HG02571 (cell line): ENCODE measurements at regions not wholly inside any gene's neighbourhood (a gene's known extent, or its start where the extent isn't known, plus 50 kb on each side); places are given as distances from the start of the nearest gene placed in this dataset.

Experiments
- ATAC-seq: cut with Tn5 transposase; IDR thresholded peaks from one replicate; pipeline ENCODE4 v1.9.1; 2021; ENCODE audit warnings: mild to moderate bottlenecking, moderate library complexity; ENCODE audit not compliant: unreplicated experiment

DNA sequence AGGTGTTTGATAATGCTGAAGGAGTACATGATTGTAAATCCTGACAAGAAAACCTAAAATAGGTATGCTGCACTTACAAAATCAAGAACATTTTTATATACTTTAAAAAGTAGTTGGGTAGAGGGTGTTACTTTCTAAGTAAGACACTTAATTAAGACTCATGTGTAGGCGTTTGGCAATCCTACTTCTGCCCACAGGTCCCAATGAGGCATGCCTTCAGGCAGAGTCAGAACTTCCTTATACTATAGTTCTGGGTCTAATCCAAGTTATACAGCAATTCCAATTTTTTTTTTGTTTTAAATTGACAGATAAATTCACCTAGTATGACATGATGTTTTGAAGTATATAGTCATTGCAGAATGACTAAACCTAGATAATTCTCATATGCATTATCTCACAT lies 1188.5 kb upstream of the PHF14 start:
- no peak for ATAC-seq

DNA sequence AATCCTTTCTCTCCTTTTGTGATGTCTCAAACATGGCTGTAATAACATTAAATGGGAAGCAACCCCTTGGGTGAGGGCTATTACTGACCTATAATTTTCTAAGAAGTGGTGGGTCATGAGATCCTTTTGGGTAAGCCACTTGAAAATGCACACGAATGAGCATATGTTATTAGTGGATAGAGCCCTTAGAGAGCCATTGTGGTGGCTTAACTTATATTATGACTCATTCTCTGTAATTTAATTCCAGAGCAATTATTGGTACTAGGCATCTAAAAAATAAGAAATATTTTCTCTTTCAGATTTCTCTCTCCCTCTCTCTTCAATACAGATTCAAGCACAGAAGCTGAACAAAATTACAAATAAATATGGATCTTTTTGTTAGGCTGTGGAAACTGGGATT lies 1177.4 kb upstream of the PHF14 start:
- no peak for ATAC-seq

GRCh38 chr7:9822458-9823290 lies 1151.0 kb upstream of the PHF14 start:
- no peak for ATAC-seq

DNA sequence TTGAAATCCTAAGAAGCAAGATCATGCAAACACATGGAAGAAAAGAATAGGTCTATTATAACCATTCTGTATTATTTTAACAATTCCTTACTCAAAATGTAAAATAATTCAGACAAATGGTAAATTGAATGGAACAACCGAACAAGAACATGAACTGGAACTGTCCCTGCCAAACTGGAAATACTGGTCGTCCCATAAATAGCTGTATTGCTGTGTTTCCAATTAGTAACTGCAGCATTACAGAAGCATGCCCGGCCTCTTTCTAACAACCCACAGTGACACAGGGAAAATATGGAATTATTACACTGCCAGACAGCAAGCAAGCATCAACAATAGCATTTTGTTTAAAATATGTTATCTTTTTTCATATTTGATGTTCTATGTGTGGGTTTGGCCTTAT lies 1138.5 kb upstream of the PHF14 start:
- no peak for ATAC-seq

- no peak for ATAC-seq
These were observed 1137.0 kb upstream of the PHF14 start for GRCh38 chr7:9836671-9837070.

GRCh38 chr7:9842301-9842700 lies 1131.4 kb upstream of the PHF14 start:
- ATAC-seq, result no peak

DNA sequence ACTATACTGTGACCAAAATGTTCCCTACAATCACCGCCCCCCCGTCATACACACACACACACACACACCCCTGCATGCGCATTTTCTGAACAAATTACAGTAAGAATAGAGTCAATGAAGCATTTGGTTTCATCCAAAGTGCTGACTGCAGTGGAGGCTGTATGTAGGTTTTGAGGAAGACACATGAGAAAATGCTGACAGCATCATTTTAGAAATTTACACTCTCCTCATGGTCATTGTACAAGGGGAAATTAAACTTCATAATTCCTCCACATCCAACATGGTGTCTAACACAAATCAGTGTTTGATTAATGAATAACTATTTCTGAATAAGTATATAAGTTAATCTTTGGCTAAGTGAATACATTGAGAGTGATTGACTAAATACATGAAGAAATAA lies 1126.8 kb upstream of the PHF14 start:
- no peak for ATAC-seq

DNA sequence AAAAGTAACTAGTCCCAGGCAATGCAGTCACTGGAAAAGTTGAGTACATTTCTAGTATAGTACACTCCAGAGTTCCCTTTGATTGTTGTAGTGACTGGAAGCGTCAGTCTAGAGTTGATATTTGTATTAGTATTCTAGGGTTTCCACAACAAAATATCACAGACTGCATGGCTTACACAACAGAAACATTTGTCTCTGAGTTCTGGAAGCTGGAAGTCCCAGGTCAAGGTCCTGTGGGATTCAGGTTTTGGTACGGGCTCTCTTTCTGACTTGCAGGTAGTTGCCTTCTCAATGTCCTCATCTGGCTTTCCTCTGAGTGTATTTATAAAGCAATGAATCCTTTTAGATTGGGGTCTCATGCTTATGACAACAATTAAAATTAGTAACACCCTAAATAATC lies 1119.1 kb upstream of the PHF14 start:
- ATAC-seq, result no peak

DNA sequence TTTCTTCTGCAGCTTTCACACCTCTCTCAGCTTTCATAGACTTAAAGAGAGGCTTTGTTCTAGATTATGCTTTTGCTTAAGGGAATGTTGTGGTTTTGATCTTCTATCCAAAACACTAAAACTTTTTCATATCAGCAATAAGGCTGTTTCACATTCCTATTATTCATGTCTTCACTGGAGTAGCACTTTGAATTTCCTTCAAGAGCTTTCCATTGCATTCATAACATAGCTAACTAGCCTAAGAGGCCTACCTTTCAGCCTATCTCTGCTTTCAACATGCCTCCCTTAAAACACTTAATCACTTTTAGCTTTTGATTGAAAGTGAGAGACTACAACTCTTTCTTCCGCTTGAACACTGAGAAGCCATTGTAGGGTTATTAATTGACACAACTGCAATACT lies 1117.0 kb upstream of the PHF14 start:
- no peak for ATAC-seq

GRCh38 chr7:9863545-9863944 lies 1110.1 kb upstream of the PHF14 start:
- no peak for ATAC-seq

DNA sequence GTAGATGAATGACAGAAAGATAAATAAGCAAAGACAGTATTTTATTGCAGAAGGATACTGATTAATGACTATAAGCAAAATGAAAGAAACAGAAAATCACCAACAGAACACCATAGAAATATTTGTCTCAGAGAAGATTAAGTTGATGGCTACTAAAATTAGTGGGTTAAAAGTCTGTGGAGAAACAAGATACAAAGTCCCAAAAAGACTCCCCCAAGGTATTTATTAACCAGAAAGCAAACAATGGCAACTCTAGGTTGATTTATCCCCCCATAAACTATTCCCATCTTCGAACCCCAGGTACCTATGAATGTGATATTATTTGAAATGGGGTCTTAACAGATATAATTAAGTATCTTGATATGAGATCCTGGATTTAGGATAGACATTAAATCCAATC lies 1104.5 kb upstream of the PHF14 start:
- no peak for ATAC-seq

DNA sequence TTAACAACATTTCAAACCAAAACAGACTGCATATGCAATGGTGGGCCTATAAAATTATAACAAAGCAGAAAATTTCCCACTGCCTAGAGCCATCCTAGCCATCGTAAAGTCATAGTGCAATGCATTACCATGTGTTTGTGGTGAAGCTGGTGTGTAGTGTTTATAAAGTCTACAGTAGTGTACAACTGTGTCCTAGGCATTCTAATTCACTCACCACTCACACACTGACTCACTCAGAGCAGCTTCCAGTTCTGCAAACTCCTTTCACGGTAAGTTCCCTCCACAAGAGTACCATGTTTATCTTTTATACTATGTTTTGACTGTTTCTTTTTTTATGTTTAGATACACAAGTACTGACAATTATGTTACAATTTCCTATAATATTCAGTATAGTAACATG lies 1104.1 kb upstream of the PHF14 start:
- no peak for ATAC-seq

DNA sequence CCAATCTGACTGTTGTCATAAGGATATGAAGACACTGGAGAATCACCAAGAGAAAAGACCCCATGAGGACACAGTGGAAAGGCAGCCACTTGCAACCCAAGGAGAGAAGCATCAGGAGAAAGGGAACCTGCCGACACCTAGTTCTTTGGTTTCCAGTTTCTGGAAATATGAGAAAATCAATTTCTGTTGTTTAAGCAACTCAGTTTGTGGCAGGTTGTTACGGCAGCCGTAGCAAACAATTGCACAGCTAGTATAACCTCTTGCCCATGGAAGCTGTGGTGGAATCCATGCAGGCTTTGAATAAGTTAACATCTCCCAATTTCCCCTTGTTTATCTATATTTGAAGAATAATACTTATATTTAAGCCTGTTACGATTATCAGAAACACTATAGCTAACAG lies 1103.0 kb upstream of the PHF14 start:
- ATAC-seq, result no peak

- no peak for ATAC-seq
These were observed 1099.5 kb upstream of the PHF14 start for GRCh38 chr7:9874182-9874581.

GRCh38 chr7:9876053-9876452 lies 1097.6 kb upstream of the PHF14 start:
- ATAC-seq, result no peak

GRCh38 chr7:9889554-9889953 lies 1084.1 kb upstream of the PHF14 start:
- ATAC-seq, result no peak

DNA sequence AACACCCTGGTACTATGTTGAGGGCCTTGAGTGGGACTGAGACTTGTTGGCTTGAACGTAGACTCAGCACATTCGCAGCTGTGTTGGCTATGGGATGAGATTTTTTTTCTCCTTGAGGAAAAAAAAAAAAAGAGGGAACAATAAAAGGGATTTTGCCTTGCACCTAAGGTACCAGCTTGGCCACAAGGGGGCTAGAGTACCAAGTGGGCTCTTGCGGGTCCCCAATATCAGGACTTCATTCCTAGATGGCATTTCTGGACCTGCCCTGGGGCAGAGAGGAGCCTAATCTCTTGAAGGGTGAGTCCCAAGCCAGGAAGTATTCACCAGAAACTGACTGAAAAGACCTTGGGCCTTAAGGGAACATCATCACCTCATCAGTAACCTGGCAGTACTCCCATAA lies 1083.6 kb upstream of the PHF14 start:
- ATAC-seq, result no peak

DNA sequence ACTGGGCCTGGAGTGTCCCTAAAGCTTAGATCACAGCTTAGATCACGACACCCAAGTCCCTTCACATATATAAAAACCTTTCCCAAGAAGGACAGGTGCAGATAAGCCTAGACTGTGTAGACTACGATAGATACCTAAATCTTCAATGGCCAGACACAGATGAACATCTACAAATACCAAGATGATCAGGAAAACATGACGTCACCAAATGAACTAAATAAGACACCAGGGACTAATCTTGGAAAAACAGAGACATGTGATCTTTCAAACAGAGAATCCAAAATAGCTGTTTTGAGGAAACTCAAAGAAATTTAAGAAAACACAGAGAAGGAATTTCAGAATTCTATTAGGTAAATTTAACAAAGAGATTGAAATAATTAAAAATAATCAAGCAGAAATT lies 1082.6 kb upstream of the PHF14 start:
- ATAC-seq, result no peak

DNA sequence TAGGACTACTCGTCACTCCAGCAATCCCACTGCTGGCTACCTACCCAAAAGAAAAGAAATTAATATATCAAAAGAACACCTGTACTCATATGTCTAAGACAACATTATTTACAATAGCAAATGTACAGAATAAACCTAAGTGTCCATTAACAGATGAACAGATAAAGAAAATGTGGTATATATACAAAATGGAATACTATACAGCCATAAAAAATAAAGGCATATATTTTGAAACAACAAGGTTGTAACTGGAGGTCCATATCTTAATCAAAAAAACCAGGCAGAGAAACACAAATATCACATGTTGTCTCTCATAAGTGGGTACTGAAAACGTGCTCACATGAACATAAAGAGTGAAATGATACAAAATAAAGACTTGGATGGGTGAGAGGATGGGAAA lies 1073.3 kb upstream of the PHF14 start:
- no peak for ATAC-seq

GRCh38 chr7:9921326-9921725 lies 1052.3 kb upstream of the PHF14 start:
- ATAC-seq, result no peak

DNA sequence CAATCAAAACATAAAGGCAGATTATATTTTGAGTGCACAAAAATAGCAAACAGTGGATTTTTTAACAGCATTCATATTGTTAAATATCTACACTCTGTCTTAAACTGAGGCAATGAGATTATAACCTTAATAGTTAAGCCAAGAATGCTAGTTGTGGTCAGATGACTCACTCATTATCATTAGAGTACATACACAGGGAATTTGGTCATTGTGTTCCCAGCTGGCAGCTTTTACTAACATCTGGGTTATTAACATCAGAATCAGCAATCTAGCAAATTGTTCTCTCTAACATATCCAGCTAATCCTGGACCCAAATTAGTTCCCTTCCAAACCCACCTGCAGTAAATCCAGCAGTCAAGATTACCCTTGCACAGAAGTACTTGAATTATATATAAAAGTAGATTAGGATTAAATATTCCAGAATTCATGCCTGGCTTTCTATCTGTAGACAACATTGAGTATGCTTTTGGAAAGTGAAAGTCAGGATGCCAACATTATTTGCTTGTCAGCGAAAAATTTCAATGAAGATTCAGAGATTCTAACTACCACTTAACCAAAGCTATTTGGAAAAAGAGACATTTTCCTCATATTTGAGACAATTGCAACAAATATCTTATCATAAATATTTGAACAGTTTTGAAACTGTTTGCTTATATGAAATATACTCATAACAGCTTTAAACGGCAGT lies 1035.6 kb upstream of the PHF14 start:
- no peak for ATAC-seq

DNA sequence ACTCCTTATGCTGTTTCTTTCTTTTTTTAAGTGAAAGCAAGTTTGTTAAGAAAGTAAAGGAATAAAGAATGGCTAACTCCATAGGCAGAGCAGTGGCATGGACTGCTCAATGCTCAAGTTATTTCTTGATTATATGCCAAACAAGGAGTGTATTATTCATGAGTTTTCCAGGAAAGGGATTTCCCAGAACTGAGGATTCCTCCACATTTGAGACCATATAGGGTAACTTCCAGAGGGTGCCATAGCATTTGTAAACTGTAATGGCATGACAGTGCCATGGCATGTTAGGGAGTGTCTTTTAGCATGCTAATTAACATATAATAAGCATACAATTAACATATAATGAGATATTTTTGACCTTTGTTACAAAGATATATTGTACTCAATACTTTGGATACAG lies 1034.5 kb upstream of the PHF14 start:
- no peak for ATAC-seq

DNA sequence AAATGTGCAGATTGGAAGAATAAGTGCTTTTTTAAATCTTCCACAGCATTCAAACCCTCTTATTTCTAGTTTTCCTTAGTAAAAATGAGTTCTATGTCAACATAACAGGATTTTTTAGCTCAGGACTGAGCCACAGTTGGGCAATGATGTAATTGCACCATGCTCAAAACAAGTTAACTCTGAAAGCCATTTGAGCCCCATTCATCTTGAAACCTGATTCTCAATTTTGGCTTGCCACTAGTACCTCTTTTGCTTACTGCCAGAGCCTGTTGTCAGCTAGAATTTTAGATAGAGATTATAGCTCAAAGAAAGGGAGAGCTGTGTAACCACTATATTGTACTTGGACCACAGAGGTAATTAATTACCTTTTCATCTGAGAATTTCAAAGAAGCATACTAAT lies 1028.5 kb upstream of the PHF14 start:
- no peak for ATAC-seq
